ENCODE measurements at regions not wholly inside any gene's neighbourhood (a gene's known extent, or its start where the extent isn't known, plus 50 kb on each side); places are given as distances from the start of the nearest gene placed in this dataset.

GRCh38 chr17:22242472-22242871, 550.1 kb downstream of the KCNJ18 start:
- no peak for DNase-seq (ENCODE audit: low read depth)
- H3K4me3 ChIP-seq (ENCODE audit: low read depth, low read length): no peak overlapping the region
- TF ChIP-seq, protein P1, sequence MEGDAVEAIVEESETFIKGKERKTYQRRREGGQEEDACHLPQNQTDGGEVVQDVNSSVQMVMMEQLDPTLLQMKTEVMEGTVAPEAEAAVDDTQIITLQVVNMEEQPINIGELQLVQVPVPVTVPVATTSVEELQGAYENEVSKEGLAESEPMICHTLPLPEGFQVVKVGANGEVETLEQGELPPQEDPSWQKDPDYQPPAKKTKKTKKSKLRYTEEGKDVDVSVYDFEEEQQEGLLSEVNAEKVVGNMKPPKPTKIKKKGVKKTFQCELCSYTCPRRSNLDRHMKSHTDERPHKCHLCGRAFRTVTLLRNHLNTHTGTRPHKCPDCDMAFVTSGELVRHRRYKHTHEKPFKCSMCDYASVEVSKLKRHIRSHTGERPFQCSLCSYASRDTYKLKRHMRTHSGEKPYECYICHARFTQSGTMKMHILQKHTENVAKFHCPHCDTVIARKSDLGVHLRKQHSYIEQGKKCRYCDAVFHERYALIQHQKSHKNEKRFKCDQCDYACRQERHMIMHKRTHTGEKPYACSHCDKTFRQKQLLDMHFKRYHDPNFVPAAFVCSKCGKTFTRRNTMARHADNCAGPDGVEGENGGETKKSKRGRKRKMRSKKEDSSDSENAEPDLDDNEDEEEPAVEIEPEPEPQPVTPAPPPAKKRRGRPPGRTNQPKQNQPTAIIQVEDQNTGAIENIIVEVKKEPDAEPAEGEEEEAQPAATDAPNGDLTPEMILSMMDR (IDR thresholded peaks at IDR 0.05; ENCODE audit: control insufficient read depth, extremely low read depth, insufficient read depth): no peak

- TF ChIP-seq, protein P1 (IDR thresholded peaks at IDR 0.05; ENCODE audit: control insufficient read depth, extremely low read depth, insufficient read depth): no peak
- H3K4me3 ChIP-seq (ENCODE audit: low read depth, low read length): no peak overlapping the region
- DNase-seq (ENCODE audit: low read depth): no peak
Measured at GRCh38 chr17:22251498-22251897, 559.2 kb downstream of the KCNJ18 start.

DNA sequence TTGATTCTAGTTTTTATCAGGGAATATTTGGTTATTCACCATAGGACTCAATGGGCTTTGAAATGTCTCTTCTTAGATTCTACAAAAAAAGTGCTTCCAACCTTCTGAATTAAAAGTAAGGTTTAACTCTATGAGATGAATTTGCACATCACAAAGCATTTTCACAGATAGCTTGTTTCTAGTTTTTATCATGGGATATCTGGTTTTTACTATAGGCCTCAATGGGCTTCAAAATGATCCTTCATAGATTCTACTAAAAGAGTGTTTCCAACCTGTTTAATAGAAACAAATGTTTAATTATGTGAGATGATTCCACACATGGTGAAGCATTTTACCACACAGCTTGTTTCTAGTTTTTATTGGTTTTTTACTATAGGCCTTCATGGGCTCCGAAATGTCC, 560.7 kb downstream of the KCNJ18 start:
- DNase-seq (ENCODE audit: low read depth): no peak
- no peak overlapping the region for H3K4me3 ChIP-seq (ENCODE audit: low read depth, low read length)
- TF ChIP-seq, protein P1 (IDR thresholded peaks at IDR 0.05; ENCODE audit: control insufficient read depth, extremely low read depth, insufficient read depth): no peak

DNA sequence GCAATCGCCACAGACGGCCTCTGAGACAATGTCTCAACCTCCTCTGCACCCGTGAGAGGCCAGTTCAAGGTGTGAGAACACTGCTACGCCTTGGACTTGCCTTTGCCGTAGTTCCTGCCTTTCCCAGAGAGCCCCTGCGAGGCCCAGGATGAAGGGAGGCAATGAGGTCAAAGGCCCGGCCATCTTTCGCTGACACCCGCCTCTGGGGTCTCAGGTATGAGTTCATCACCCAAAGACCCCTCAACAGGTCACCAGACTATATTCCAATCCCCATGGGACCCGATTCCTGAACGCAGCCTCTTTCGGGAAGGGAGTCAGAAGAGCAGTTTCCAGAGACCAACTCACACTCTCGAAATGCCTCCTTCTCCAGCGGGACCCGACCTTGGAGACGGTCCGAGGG, 573.5 kb downstream of the KCNJ18 start:
- no peak for DNase-seq (ENCODE audit: low read depth)
- H3K4me3 ChIP-seq (ENCODE audit: low read depth, low read length): peak overlapping the region; percentile 60
- TF ChIP-seq, protein P1 (IDR thresholded peaks at IDR 0.05; ENCODE audit: control insufficient read depth, extremely low read depth, insufficient read depth): no peak

DNA sequence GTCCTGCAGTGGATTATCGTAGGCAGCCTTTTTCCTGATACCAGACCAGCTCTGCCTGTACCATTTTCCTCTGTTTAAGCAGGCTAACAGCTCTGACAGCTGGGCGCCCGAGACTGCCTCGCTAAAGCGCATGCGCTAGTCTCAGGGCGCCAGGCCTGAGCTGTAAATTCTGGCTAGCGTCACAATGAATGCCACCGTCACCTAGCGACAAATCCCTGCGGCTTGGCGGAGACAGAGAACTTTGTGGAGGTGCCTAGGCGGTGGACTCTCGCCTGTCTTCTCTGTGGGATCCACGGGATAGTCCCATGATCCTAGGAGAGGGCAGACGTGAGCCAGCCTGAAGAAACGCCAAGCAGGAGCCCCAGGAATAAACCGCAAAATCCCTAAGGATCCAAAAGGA, 573.9 kb downstream of the KCNJ18 start:
- DNase-seq (ENCODE audit: low read depth): peak; percentile 87
- TF ChIP-seq, protein P1 (IDR thresholded peaks at IDR 0.05; ENCODE audit: control insufficient read depth, extremely low read depth, insufficient read depth): no peak
- peak overlapping the region; percentile 60 for H3K4me3 ChIP-seq (ENCODE audit: low read depth, low read length)

GRCh38 chr17:22267019-22267418, 574.7 kb downstream of the KCNJ18 start:
- DNase-seq (ENCODE audit: low read depth): no peak
- H3K4me3 ChIP-seq (ENCODE audit: low read depth, low read length): peak overlapping the region; percentile 60
- TF ChIP-seq, protein P1 (IDR thresholded peaks at IDR 0.05; ENCODE audit: control insufficient read depth, extremely low read depth, insufficient read depth): peak; percentile 26; the same call in 1 of the 2 replicates

DNA sequence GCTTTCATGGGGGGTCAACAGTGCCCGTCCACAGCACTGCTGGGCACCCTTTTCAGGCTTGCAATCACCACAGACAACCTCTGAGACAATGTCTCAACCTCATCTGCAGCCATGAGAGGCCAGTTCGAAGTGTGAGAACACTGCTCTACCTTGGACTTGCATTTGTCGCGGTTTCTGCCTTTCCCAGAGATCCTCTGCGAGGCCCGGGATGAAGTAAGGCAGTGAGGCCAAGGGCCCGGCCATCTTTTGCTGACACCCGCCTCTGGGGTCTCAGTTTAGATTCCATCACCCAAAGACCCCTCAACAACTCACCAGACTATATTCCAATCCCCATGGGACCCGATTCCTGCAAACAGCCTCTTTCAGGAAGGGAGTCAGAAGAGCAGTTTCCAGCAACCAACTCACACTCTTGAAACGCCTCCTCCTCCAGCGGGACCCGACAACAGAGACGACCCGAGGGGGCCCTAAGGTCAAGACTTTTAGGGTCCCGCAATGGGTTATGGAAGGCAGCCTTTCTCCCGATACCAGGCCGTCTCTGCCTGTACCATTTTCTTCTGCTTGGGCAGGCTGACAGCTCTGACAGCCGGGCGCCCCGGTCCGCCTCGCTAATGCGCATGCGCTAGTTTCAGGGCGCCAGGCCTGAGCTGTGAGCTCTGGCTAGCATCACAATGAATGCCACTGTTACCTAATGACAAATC, 576.0 kb downstream of the KCNJ18 start:
- no peak overlapping the region for H3K4me3 ChIP-seq (ENCODE audit: low read depth, low read length)
- TF ChIP-seq, protein P1 (IDR thresholded peaks at IDR 0.05; ENCODE audit: control insufficient read depth, extremely low read depth, insufficient read depth): no peak
- no peak for DNase-seq (ENCODE audit: low read depth)
